GM19328 (cell line): ENCODE measurements at regions not wholly inside any gene's neighbourhood (a gene's known extent, or its start where the extent isn't known, plus 50 kb on each side); places are given as distances from the start of the nearest gene placed in this dataset.
"Not testable (repeated sequence)": the region's sequence is repeated elsewhere in the genome, so short reads cannot be mapped to it uniquely, and the experiment has no call there.

Experiments used
- ATAC-seq: cut with Tn5 transposase; IDR thresholded peaks from one replicate; pipeline ENCODE4 v1.9.1; 2021; ENCODE audit warnings: mild to moderate bottlenecking, moderate library complexity; ENCODE audit not compliant: unreplicated experiment

GRCh38 chr21:36591326-36591970, 107.5 kb upstream of the SIM2 start:
- no peak for ATAC-seq

- ATAC-seq: no peak
Observed at GRCh38 chr21:36596174-36596573, 102.7 kb upstream of the SIM2 start.

DNA sequence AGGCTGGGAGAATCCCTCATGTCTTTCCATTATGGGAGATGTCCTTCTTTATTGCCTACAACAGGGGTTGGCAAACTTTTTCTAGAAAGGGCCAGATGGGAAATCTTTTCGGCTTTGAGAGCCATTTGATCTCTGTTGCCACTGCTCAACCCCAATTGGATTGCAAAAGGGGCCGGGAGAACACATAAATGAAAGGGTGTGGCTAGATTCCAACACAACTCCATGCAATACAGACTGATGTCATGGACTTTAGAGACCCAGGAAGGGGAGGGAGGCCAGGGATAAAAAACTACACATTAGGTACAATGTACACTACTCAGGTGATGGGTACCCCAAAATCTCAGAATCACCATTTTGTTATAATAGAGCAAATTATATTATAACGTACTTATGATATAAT, 97.6 kb upstream of the SIM2 start:
- ATAC-seq: no peak

DNA sequence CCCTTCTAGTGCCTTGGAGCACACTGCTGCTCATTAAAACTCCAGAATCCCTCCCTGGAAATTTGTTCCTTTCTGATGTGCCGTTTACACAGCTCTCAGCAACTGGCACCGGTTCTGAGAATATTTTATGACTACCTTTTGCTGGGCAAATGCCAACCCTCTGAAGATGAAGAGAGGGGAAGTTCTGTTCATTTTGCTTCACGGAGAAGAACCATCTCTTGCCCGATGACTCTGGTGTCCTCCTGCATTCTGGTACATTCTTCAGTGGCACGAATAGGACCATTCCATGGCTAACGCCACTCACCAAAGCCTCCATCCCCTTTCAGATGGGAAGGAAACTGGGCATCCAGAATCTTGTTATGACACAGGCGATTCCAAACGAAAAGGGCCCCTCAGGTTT, 96.2 kb upstream of the SIM2 start:
- ATAC-seq: no peak

DNA sequence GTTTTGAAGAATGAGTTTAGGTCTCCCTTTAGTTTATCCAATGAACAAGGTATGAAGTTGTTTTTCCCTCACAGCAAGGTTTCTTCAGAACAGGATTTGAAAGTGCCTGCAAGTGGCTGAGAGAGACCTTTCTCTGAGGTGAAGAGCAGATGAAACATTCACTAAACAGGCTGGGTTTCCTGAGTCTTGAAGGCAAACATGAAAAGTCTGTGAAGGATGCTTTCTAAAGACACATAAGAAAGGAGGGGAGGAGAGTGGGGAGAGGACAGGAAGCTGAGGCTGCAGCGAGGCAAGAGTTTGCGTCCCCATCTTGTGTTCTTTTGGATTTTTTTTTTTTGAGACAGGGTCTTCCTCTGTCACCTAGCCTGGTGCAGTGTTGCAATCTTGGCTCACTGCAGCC, 95.7 kb upstream of the SIM2 start:
- no peak for ATAC-seq

DNA sequence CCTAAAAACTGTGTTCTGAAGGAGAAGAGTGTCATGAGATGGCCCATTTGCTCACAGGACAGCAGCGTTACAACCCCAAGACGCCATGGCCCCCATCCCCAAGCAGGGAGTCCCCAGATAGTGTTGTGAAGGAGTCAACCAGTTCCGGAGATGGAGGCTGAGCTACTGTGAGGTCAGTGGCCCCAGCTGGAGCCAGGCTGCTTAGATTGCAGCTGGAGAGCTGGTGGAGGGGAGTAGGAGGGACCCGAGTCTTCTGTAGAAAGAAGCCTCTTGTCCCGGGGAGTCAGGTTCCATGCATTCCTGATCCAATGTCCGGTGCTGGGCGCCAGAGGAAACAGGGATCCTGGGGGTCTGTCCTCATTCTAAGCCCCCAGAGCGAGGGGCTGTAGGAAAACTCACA, 93.5 kb upstream of the SIM2 start:
- ATAC-seq: no peak

DNA sequence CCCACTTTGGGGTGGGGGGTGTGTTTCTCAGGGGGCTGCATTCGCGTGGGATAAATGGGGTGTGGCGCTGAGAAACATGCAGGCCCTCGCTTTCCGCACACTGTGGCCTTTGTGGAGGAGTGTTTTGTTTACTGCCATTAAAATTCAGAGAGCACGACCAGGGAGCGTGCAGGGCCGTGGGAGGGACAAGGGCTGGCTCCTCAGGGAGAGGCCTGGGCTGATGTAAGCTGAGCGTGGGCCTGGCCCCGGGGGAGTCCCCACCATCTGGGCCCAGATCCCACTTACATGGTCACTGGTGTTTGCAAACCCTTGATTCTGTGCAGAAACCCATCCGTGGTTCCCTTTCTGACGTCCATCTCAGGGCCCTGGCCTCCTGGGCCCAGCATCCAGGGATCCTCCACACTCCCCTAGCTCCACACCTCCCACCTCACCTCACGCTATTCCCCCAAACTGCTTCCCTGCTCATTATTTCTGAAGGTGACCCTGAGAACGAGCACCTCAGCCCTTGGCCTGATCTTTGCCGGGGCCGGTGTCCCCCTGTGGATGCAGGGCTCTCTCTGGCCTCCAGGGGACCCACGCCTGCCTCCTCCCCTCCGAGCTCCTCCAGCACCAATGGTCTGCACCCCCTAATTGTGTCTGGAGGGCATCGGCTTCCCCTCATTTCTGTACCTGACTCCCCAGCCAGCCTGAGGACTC, 92.5 kb upstream of the SIM2 start:
- ATAC-seq: no peak

GRCh38 chr21:36606983-36607325, 92.0 kb upstream of the SIM2 start:
- ATAC-seq: no peak

GRCh38 chr21:36608041-36608896, 90.6 kb upstream of the SIM2 start:
- ATAC-seq: no peak

- ATAC-seq: no peak
Observed at GRCh38 chr21:36608897-36609225, 90.1 kb upstream of the SIM2 start.

- no peak for ATAC-seq
Observed at GRCh38 chr21:36609654-36610053, 89.3 kb upstream of the SIM2 start.

GRCh38 chr21:36610201-36610600, 88.7 kb upstream of the SIM2 start:
- no peak for ATAC-seq

DNA sequence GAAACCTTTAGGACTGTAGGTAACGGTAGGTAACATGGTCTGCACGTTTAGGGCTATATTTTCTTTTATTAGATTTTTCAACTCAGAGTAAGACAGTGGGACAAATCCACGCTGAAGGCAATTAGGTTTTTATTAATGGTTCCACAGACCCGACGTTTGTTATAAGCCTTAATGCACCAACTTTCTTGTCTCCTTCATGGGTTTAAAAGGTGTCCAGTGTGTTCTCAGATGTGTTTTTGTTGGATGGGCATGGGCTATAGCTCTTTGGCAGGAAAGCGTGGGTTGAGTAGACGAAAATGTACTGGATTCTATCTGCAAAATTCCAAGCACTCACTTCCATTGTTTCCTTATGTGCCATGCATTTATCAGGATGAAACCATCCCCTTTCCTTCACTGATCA, 88.0 kb upstream of the SIM2 start:
- ATAC-seq: no peak

DNA sequence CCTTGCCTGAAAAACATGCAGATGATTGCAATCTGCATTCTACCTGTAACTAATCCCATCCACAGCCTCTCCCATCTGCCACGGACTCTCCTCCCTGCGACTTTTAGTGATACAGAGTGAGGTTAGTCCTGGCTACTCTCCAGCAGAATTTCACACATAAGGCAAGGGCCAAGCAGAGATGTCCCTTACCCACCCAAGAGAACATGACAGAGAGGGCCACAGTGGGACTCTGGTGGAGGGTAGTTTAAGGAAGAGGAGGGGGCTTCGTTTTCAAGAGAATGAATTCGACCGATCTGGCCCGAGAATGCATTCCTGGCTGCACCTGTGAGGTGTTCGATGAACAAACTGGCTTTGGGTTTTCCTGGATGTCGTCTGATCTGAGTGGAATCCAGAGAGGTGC, 87.5 kb upstream of the SIM2 start:
- ATAC-seq: no peak

DNA sequence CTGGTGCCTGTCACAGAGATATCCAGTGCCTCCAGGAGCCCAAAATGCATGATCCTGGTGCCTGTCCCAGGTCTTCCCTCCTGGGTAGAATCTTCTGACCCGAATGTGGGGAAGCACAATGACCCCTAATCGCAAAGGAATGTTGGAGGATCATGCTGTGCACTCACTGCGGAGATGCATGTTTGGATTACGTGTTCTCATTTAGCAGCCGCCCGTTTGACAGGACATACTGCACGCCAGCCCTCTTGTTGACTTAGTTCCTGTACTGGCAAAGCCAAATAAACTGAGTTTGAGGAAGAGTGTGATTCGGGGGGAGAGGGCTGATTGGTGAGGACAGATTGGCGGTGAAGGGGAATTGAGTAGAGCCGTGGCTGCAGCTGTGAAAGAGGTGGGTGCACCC, 85.9 kb upstream of the SIM2 start:
- no peak for ATAC-seq

GRCh38 chr21:36613554-36613953, 85.4 kb upstream of the SIM2 start:
- ATAC-seq: no peak

- ATAC-seq: no peak
Observed at GRCh38 chr21:36615274-36615964, 83.5 kb upstream of the SIM2 start.

- ATAC-seq: not testable (repeated sequence)
Observed at GRCh38 chr21:36616773-36617172, 82.1 kb upstream of the SIM2 start.

DNA sequence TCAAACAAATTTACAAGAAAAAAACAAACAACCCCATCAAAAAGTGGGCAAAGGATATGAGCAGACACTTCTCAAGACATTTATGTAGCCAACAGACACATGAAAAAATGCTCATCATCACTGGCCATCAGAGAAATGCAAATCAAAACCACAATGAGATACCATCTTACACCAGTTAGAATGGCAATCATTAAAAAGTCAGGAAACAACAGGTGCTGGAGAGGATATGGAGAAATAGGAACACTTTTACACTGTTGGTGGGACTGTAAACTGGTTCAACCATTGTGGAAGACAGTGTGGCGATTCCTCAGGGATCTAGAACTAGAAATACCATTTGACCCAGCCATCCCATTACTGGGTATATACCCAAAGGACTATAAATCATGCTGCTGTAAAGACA, 77.1 kb upstream of the SIM2 start:
- not testable (repeated sequence) for ATAC-seq

GRCh38 chr21:36624105-36624504, 74.8 kb upstream of the SIM2 start:
- ATAC-seq: no peak

DNA sequence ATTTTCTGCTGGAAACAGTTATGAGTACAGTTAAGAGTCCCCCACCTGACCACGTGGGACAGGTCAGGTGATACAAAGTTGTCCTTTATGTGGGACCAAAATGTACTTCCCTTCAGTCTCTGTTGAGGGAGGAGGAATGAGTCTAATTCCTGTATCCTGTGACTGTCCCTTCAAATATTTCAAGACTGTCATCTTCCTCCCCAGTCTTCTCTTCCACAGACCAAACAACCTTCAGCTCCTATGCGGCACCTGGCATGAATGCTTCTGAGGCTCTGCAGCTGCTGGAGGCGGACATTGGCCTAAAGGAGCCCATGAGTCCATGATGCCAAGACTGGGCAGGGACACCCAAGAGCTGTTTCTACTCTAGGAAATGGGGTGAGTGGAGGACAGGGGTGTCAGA, 72.1 kb upstream of the SIM2 start:
- no peak for ATAC-seq

- ATAC-seq: no peak
Observed at GRCh38 chr21:36627242-36627641, 71.7 kb upstream of the SIM2 start.
